NCI-H2107 treated with DMSO at 0.1 percent for 48 hours (cell line): ENCODE measurements at regions not wholly inside any gene's neighbourhood (a gene's known extent, or its start where the extent isn't known, plus 50 kb on each side); places are given as distances from the start of the nearest gene placed in this dataset.

ENCODE experiments used
- DNase-seq: peaks from one replicate; lab custom pipeline; 2025; ENCODE audit not compliant: unreplicated experiment; lab: John Stamatoyannopoulos, UW

- no peak for DNase-seq
Measured at GRCh38 chr1:30410153-30410851, 313.1 kb downstream of the MATN1 start.

GRCh38 chr1:30409476-30410152 is 313.8 kb downstream of the MATN1 start:
- no peak for DNase-seq

- DNase-seq, result no peak
Measured at GRCh38 chr1:30407865-30408580, 315.4 kb downstream of the MATN1 start.

GRCh38 chr1:30406996-30407864 is 316.2 kb downstream of the MATN1 start:
- DNase-seq, result no peak

- DNase-seq, result no peak
Measured at GRCh38 chr1:30405631-30406212, 317.7 kb downstream of the MATN1 start.

- DNase-seq, result no peak
Measured at GRCh38 chr1:30405081-30405480, 318.3 kb downstream of the MATN1 start.

- no peak for DNase-seq
Measured at GRCh38 chr1:30404341-30404740, 319.0 kb downstream of the MATN1 start.

GRCh38 chr1:30403726-30404125 is 319.7 kb downstream of the MATN1 start:
- DNase-seq, result no peak

- no peak for DNase-seq
Measured at GRCh38 chr1:30403061-30403645, 320.2 kb downstream of the MATN1 start.

GRCh38 chr1:30402031-30402430 is 321.4 kb downstream of the MATN1 start:
- DNase-seq, result no peak

- no peak for DNase-seq
Measured at GRCh38 chr1:30400507-30400906, 322.9 kb downstream of the MATN1 start.

GRCh38 chr1:30399026-30399425 is 324.4 kb downstream of the MATN1 start:
- DNase-seq, result no peak

- DNase-seq, result no peak
Measured at GRCh38 chr1:30397576-30397975, 325.8 kb downstream of the MATN1 start.

- DNase-seq, result no peak
Measured at GRCh38 chr1:30395631-30396030, 327.8 kb downstream of the MATN1 start.

- DNase-seq, result no peak
Measured at GRCh38 chr1:30388386-30388785, 335.0 kb downstream of the MATN1 start.

GRCh38 chr1:30386156-30386926 is 337.0 kb downstream of the MATN1 start:
- no peak for DNase-seq

- DNase-seq, result no peak
Measured at GRCh38 chr1:30385246-30385995, 338.0 kb downstream of the MATN1 start.

- DNase-seq, result no peak
Measured at GRCh38 chr1:30384286-30385245, 338.8 kb downstream of the MATN1 start.
